AG09319 (cell line): ENCODE measurements at regions not wholly inside any gene's neighbourhood (a gene's known extent, or its start where the extent isn't known, plus 50 kb on each side); places are given as distances from the start of the nearest gene placed in this dataset.

Experiments used
- DNase-seq: peaks from one replicate; pipeline ENCODE4 v3.0.0-alpha.2; 2010; ENCODE audit warnings: low read depth; ENCODE audit errors: extremely low read depth
- TF ChIP-seq, protein P1 (sequence below): IDR thresholded peaks from 2 replicates; pipeline ENCODE4 v1.5.1; 2011; ENCODE audit warnings: low read depth, mild to moderate bottlenecking, inconsistent platforms, low read length, moderate library complexity

DNA sequence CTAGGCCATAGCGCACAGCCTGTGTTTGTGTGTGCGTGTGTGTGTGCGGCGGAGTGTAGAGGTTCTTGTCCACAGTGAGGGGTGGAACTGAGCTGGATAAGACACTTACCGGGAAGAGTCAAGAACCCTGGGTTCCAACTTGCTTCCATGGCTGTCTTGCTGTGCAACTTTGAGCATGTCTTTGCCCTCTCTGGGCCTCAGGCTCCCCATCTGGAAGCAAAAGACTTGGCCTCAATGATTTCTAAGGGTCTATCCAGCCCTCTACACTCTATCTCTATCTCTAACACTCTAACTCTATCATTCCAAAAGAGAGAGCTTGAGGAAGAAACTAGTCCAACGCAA is 121.3 kb upstream of the PJA1 start:
- TF ChIP-seq, protein P1, sequence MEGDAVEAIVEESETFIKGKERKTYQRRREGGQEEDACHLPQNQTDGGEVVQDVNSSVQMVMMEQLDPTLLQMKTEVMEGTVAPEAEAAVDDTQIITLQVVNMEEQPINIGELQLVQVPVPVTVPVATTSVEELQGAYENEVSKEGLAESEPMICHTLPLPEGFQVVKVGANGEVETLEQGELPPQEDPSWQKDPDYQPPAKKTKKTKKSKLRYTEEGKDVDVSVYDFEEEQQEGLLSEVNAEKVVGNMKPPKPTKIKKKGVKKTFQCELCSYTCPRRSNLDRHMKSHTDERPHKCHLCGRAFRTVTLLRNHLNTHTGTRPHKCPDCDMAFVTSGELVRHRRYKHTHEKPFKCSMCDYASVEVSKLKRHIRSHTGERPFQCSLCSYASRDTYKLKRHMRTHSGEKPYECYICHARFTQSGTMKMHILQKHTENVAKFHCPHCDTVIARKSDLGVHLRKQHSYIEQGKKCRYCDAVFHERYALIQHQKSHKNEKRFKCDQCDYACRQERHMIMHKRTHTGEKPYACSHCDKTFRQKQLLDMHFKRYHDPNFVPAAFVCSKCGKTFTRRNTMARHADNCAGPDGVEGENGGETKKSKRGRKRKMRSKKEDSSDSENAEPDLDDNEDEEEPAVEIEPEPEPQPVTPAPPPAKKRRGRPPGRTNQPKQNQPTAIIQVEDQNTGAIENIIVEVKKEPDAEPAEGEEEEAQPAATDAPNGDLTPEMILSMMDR = no peak
- no peak for DNase-seq

DNA sequence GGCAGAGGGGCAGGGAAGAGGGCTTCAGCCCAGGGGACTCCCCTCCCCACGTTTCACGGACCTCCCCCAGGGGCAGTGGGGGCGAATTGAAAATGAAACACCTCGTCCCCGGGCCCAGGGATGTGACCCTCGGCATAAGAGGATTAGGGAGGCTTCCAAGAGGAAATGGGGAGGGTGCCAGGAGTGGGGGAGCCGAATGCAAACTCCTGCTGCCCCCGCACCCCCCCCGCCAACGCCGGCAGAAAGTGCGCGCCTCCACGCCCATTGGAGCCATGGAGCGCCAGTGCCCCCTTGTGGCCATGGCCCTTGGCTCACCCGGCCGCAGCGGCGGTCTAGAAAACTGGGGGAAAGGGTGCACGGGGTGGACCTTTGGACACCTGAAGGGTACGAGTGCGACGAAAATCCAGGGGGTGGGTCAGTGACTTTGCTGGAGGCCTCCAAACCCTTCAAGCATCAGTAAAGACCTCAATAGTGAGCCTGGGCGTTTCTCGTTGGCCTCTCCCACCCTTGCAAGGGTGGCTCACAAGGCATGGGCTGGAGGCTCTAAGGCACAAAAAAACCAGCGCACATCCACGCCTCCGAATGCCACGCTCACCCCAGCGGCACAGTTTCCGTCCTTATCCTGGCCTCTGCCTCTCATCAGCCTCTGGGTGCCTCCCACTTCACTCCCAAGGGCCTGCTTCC is 120.8 kb upstream of the PJA1 start:
- no peak for DNase-seq
- TF ChIP-seq, protein P1 = peak; percentile 85

DNA sequence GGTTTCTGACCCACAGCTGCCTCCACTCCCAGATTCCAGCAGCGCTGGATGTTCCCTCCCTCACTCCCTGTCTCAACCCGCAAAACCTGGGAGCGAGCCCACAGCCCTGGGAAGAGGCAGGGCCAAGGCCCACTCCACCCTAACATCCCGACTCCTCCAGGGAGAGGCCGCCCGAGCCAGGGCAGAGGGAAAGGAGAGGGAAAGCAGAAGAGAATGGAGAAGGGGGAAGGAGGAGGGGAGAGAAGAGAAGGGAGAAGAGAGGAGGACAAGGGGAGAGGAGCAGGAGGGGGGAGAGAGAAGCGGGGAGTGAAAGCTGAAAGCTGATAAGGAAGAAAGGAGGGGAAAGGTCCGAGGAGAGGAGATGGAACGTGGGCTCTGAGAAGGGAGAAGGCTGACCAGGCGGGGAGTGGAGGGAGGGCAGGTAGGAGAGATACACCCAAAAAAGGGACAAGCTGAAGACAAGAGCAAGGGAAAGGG is 120.2 kb upstream of the PJA1 start:
- no peak for DNase-seq
- TF ChIP-seq, protein P1 = no peak

DNA sequence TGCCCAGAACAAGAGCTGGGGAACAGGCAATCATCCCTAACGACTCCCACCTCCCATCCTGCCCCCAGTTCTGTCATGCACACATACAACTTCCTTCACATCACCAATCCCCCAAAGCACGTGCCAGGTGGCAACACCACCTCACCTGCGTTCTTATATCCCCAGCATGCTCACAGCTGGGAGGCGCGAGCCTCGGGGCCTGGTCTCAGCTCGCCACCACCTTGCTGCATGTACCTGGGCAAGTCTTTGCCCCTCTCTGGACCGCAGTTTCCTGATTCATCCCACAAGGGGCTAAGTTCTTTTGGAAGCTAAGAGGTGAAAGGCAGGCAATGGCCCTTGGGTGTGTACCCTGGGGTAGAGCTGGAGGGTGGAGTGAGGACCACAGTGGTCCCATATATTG is 119.2 kb upstream of the PJA1 start:
- no peak for DNase-seq
- TF ChIP-seq, protein P1 = no peak

DNA sequence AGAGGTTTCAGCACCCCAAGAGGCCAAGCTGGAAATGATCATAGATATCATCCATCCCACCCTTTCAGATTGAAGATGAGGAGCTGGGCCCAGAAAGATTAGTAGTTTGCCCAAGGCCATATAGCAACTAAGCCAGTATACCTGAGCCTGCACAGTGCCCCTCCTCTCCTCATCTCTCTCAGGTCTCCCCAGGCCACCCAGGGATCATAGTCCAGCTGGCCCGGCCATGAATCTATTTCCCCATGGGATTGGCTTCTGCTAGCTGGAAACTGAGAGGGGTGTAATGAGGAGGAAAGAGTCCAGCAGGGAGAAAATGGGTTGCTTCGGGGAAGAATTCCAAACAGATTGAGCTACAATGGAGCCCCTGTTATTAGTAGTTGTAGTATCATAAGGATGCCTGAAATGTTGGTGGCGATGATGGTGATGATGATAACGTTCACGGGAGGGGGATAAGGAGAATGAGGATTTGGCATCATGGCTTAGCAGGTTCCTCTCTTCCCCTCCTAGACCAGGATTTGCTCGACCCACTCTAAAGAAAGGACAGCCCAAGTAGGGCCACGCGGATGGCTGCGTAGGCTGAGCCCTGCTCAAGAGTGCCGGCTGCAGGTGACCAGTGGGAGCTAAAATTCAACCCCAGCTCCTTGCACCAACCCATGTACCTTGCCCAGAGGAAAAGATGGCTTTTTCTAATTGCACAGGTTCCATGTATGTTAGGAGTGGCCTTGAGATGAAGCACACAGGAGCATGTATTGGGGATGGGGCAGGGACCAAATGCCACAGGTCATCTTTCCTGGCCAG is 117.8 kb upstream of the PJA1 start:
- TF ChIP-seq, protein P1 = no peak
- no peak for DNase-seq

DNA sequence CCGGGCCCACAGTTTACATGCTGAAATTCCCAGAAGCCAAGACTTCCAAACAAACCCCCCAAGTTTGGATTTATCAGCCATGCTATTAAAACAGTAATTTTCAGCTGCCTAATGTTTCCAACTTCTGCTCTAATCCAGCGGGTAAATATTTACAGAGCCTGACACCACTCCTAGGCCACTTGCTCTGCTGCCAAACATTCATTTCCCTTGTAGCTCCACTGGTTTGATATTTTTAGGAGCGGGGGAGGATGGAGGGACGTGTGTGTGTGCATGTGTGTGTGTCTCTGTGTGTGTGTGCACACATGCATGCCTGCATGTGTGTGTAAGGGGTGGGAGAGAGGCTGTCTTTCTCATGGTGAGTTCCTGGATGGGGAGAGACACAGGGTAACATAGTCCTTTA is 115.7 kb upstream of the PJA1 start:
- no peak for DNase-seq
- TF ChIP-seq, protein P1 = no peak

DNA sequence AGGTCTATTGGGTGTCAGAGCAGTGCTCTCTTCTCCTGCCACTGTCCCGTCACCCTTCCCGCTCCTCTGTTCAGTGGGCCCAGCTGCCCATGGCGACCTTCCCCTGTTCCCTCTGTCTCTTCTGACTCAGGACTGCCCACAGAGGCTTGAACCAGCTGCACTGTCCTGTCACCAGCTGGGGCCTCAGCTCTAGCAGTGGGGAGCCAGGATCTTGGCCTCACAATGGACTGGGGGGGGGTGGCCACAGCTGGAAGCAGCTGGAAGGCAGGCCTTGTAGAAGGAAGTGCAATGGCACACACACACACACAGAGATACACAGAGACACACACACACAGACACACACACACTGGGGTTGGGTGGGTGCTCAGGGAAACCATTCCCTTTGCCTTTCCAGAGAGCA is 114.0 kb upstream of the PJA1 start:
- TF ChIP-seq, protein P1 = no peak
- DNase-seq = no peak
